Central memory CD4-positive, alpha-beta T cell (primary cell): ENCODE measurements at regions not wholly inside any gene's neighbourhood (a gene's known extent, or its start where the extent isn't known, plus 50 kb on each side); places are given as distances from the start of the nearest gene placed in this dataset.

Experiments used
- DNase-seq: peaks from one replicate; pipeline ENCODE4 v3.0.0; 2022

- no peak for DNase-seq
These were observed 119.9 kb upstream of the RND3 start for GRCh38 chr2:150607390-150607811.

GRCh38 chr2:150606380-150607060 is 119.1 kb upstream of the RND3 start:
- DNase-seq, result no peak

- no peak for DNase-seq
These were observed 118.2 kb upstream of the RND3 start for GRCh38 chr2:150605664-150606063.

- DNase-seq, result no peak
These were observed 114.0 kb upstream of the RND3 start for GRCh38 chr2:150601280-150602038.

- DNase-seq, result no peak
These were observed 112.4 kb upstream of the RND3 start for GRCh38 chr2:150599889-150600288.

- DNase-seq, result no peak
These were observed 110.9 kb upstream of the RND3 start for GRCh38 chr2:150598383-150598782.

- DNase-seq, result no peak
These were observed 108.5 kb upstream of the RND3 start for GRCh38 chr2:150595803-150596470.

- no peak for DNase-seq
These were observed 106.8 kb upstream of the RND3 start for GRCh38 chr2:150594299-150594698.

- DNase-seq, result no peak
These were observed 104.2 kb upstream of the RND3 start for GRCh38 chr2:150591496-150592285.

- DNase-seq, result no peak
These were observed 102.2 kb upstream of the RND3 start for GRCh38 chr2:150589681-150590080.

GRCh38 chr2:150588506-150588870 is 101.0 kb upstream of the RND3 start:
- no peak for DNase-seq

GRCh38 chr2:150587547-150588505 is 100.4 kb upstream of the RND3 start:
- DNase-seq, result no peak

GRCh38 chr2:150586858-150587257 is 99.4 kb upstream of the RND3 start:
- DNase-seq, result no peak

GRCh38 chr2:150585221-150585971 is 97.9 kb upstream of the RND3 start:
- DNase-seq, result no peak

GRCh38 chr2:150584081-150584480 is 96.6 kb upstream of the RND3 start:
- no peak for DNase-seq

- DNase-seq, result no peak
These were observed 94.4 kb upstream of the RND3 start for GRCh38 chr2:150581717-150582472.

- DNase-seq, result no peak
These were observed 91.0 kb upstream of the RND3 start for GRCh38 chr2:150578481-150578880.

- DNase-seq, result no peak
These were observed 88.4 kb upstream of the RND3 start for GRCh38 chr2:150575861-150576260.

GRCh38 chr2:150572961-150573395 is 85.5 kb upstream of the RND3 start:
- DNase-seq, result no peak

GRCh38 chr2:150572194-150572766 is 84.8 kb upstream of the RND3 start:
- no peak for DNase-seq
